ENCODE measurements at regions not wholly inside any gene's neighbourhood (a gene's known extent, or its start where the extent isn't known, plus 50 kb on each side); places are given as distances from the start of the nearest gene placed in this dataset.
"Not testable (repeated sequence)": the region's sequence is repeated elsewhere in the genome, so short reads cannot be mapped to it uniquely, and the experiment has no call there.

DNA sequence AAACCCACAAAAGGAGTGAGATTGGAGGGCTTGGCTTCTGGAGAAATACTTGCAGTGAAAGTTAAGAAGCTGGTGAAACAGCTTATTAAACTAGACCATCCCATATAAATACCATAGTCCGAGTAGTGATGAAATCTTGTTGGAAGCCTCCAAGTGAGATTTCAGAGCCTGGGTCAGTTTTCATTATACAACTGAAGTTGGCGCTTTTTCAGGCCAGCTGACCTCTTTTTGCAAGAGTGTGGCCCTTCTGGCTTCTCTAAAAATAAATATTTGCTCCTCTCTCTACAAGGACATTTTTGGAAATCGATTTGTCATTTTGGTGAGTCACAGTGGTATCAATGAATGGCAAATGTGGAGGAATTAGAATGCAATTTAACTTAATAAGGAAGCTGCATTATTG, 51.2 kb upstream of the THRB start:
- DNase-seq = no peak

DNA sequence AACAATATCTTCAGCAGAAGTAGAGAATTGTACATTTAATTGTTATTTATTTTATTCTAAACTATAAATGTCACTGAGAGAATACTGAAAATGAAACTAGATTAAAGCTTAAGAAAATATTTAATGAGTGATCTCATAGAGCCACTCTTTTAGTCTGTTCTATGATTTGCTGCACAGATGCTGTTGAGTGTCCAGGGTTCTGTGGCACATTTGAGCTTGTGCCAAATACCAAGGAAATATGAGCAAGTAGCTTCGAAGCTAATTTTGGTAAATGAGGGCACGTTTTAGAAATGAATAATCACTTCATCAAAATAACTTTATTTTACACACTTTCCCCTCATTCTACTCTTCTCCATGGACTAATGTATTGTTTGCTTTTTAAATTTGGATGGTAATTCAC, 53.6 kb upstream of the THRB start:
- DNase-seq = no peak

DNA sequence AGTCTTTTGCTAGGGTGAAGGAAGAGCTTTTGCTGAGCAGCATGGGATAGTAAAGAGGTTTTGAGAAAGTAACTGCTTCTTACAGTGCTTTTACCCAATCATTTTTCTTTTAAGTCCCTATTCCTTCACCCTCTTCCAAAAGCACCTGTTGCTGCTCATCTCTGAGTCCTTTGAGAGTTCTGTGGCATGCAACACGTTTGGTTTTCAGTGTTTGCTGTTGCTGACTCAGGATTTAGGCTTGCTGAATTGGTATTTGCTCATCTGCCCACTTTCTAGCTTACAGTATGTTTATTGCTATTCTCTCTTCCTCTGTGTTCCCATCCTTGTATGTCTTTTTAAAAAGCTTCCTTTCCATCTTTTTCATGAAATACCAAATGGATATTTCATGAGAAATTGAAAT, 55.9 kb upstream of the THRB start:
- DNase-seq = no peak

DNA sequence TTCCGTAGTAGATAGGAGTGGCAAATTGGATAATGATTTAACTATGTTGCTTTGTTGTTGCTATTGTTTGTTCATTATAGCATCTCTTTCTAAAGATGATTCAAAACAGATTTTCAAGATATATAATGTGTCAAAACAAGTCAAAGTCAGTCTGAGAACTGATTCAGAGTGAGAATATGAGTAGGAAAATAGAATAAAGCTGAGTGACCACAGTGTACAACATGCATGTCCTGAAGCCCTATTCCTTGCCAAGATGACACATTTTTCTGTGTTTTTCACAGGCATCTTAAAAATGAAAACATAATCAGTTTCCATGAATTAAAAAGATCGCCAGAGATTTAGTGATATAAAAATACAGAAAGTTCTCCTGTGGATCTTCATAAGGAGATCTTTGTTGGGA, 57.0 kb upstream of the THRB start:
- DNase-seq = no peak

DNA sequence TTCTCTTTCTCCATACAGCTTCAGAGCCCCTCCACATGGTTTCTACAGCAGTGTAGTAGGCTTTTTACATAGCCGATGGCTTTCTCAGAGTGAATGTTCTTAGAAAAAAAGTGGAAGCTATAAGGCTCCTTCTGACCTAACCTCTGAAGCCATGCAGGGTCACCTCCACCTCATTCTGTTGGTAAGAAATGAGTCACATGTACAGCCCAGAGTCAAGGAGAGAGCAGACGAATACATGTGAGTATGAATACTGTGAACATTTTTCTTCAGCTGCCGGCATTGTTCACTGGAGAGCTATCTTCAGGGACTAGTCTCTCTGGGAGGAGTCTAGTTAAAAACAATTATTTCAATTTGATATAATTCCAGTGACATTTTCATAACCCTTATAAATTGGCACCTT, 68.2 kb upstream of the THRB start:
- no peak for DNase-seq

DNA sequence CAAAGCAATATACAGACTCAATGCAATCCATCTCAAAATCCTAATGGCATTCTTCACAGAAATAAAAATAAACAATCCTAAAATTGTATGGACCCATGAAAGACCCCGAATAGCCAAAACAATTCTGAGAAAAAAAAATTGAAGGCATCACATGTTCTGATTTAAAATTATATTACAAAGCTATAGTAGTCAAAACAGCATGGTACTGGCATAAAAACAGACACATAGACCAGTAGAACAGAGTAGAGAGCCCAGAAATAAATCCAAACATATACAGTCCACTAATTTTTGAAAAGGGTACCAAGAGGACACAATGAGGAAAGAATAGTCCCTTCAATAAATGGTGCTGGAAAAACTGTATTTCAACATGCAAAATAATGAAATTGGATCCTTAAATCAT, 70.4 kb upstream of the THRB start:
- DNase-seq = no peak

DNA sequence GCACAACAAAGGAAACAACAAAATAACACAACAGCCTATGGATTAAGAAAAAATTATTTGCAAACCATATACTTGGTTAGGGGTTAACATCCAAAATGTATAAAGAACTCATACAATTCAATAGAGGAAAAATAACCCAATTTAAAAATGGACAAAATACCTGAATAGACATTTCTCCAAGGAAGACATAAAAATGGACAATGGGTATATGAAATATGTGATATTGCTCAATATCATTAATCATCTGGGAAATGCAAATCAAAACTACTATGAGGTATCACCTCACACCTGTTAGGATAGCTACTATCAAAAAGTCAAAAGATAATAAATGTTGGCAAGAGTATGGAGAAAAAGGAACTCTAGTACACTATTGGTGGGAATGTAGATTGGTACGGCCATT, 71.0 kb upstream of the THRB start:
- DNase-seq = no peak

DNA sequence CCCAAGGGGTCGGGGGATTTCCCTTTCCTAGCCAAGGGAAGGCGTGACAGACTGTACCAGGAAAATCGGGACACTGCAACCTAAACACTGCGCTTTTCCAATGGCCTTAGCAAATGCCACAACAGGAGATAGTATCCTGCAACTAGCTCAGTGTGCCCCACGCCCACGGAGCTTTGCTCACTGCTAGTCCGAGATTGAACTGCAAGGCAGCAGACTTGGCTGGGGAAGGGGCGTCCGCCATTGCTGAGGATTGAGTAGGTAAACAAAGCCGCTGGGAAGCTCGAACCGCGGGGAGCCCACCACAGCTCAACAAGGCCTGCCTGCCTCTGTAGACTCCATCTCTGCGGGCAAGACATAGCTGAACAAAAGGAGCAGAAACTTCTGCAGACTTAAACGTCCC, 72.3 kb upstream of the THRB start:
- no peak for DNase-seq

DNA sequence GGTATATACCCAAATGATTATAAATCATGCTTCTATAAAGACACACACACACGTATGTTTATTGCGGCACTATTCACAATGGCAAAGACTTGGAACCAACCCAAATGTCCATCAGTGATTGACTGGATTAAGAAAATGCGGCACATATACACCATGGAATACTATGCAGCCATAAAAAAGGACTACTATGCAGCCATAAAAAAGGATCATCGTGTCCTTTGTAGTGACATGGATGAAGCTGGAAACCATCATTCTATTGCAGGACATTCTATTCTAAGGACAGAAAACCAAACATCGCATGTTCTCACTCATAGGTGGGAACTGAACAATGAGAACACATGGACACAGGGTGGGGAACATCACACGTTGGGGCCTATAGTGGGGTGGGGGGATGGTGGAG, 77.8 kb upstream of the THRB start:
- DNase-seq = not testable (repeated sequence)

DNA sequence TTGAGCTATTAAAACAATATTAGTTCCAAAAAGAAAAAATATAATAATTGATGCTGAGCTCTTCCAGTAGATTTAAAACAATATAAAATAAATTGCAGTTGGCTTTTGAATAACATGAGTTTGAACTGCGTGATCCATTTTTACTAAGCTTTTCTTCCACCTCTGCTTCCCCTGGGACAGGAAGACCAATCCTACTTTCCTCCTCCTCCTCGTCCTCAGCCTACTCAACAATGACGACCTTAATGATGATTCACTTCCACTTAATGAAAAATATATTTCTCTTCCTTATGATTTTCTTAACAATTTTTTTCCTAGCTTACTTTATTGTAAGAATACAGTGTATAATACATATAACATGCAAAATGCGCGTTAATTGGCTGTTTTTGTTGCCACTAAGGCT, 78.9 kb upstream of the THRB start:
- no peak for DNase-seq

DNA sequence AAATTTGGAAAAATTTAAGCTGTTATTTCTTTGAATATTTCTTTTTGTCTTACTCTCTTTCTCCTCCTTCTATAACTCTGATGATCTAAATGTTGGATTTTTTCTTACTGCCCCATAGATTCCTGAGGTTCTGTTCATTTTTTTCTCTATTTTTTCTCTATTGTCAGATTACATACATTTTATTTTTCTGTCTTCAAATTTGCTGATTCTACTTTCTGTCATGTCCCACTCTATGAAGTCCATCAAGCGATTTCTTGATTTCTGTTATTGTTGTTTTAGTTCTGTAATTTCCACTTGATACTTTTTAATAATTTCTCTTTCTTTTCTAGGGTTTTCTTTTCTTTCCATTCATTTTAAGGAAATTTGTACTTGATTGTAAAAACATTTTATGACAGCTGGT, 83.7 kb upstream of the THRB start:
- DNase-seq = no peak

DNA sequence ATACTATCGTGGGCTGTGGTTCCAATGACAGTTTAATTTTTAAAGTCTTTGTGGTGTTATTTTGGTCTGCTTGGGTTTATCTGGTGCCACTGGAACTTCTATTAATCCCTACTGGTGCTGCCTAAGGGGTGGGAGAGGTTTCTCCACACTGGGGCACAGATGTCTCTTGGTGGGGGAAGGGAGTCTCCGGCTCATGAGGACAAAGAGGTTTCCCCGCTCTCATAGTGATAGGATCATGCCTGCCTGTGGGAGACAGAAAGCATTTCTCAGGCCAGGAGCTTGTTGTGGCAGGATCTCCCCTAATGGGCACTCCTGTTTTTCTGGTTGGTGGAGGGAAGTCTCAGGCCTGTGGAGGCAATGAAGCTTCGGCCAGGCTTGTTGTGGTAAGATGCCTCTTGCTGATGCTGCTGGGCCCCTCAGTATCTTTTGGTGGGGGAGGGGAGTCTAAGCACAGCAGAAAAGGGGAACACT, 84.3 kb upstream of the THRB start:
- DNase-seq = no peak

DNA sequence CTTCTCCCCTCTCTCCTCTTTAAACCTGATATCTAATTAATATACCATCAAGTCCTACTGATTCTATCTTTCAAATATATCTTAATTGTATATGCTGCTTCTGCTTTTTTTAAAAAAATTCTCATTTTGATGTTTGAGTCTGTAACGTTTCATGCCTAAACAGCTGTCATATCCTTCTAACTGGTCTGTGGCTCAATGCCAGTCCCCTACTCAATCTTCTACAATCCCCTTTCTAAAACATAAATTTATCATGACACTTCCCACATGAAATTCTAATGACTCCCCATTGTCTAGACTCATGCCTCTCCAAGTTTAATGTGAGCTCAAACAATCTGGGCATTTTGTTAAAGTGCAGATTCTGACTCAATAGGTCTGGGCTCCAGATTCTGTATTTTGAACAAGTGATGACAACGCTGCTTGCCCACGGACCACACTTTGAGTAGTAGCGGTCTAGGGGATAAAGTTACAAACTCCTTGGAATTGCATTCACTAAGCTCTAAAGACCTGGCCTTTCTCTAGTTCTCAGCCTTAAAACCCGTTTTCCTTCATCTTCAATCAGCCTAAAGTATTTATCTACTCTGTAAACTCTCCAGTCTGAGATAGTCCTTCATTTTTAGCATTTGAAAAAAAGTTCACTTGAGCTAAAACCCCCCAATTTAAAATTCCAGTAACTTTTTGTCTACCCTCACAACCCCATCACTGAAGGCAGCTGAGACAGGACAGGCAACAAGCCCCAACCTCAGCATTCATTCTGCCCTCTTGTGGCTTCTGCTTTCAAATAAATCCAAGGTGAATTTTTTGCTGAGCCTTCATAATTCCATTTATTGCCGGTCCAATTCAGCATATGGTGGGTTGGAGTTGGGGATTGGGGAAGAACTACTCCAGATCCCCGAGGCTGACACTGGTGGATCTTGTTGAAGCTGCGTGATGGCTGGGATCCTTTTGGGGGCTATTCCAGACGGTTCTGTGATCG, 88.1 kb upstream of the THRB start:
- DNase-seq = no peak

DNA sequence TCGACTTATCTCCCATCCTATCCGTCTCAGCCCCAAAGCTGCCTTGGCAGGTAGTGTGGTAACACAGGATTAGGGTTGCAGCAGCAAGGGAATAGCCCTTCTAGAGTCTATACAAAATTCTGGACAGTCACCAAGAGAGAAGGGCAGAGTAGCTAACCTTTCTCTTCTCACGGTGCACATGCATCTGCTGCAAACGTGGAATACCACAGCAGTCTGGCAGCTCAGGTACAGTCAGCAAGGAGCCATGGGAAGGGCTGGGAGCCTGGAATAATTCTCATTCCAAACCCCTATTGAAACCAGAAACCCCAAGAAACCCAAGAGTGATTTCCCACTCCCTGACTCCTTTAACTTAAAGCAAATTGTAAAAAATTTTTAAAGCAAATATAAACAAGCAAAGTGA, 92.3 kb upstream of the THRB start:
- DNase-seq = no peak

DNA sequence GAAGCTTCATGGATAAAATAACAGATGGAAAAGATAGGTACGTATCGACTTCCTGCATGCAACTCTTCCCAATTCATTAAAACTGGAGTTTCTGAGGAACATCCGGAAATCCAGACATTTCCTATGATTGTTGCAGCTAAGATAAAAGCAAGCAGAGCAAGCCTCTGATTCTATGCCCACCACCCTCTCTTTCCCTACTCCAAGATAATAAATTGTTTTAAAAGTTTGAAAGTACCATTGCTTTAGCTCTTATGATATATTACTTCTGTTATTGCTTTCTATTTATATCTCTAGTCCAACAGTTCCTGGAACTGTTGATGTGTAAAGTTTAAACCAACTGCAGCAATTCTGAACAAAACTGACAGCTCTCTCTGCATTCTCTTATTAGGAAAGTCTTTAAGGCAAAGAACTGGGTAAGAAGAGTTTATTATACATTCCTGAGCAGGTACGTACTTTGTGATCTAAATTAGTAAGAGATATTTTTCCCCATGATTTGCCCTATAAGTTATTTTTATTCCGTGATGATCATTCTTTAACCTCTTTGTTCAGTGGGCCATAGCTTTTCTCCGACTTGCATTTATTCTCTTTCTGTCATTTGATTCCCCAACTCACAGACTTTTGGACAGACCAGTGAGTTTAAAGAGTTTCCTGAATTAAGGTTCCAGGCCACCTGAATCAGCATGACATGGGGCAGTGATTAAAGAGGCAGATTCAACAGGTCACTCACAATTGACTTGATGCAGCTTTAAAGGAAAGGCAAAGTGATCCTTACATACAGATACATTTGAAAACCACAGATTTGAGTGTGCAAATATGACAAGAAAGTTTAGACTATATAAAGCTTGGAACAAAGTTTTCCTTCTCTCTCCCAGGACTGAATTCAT, 94.2 kb upstream of the THRB start:
- no peak for DNase-seq

DNA sequence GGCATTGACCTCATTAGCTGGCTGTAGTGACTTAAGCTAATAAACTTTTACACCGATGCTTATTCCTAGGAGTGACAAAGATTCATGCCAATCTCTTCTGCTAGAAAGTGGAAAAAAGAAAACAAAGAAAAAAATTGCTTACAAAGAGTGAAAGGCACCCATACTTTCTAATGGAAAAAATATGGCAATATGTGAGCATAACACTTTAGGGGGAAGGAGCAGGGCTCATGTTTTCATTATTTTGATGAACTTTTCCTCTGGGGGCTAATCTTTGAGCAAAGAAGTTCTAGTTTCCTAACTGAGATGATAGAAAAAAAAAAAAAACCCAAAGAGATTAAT, 94.8 kb upstream of the THRB start:
- no peak for DNase-seq

DNA sequence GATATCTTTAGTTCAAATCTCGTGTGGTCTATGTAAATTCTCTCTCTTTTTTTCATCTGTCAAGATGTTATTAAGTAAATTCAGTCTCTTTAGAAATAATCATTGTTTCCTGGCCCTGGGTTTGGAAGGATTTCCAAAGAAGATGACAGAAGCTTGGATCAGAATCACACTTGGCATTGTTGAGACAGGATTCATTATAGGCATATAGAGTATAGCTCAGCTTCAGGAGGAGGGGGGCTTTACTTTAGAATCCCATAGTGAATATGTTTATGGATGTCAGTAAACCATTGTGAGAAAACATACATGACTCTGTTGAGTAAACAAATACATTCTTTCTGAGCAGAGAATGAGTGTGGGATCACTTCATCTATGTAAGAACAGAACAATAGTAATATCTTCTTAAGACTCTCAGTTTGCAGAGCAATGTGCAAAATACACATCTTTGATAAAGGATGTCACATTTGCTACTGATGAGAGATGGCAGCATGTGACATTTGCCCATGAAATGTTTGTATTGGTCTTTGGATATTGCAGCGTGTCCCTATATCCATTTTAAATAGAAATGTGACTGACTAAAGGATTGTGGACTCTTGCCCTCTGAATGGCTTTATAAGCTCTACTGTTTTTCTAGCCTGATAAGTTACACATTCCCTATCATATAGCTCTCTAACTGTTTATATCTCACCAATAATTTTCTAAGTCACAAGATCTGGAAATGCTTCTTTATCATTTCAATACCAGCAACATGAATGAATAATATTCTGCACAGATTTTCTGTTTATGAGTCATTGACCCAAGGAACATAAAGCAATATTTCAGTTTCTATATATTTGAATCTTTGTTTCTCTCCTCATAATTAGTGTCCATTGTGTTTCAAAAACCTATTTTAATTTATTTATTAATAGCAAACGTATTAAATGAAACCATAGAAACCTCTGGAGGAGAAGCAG, 95.6 kb upstream of the THRB start:
- no peak for DNase-seq

DNA sequence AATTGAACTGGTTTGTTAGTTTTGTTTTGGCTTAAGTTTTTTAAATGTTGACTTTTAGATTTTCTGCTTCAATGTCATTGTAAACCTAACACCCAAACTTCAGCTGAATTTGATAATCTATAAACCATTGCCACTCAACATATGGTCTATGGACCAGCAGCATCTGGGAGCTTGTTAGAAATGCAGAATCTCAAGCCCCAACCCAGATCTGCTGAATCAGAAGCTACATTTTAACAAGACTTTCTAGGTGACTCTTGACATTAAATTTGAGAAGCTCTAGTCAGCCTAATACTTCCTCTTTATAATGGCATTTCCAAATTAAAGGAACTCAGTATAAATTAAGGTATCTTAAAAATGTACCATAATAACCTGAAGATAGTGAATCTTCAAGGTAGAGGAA, 96.5 kb upstream of the THRB start:
- DNase-seq = no peak

DNA sequence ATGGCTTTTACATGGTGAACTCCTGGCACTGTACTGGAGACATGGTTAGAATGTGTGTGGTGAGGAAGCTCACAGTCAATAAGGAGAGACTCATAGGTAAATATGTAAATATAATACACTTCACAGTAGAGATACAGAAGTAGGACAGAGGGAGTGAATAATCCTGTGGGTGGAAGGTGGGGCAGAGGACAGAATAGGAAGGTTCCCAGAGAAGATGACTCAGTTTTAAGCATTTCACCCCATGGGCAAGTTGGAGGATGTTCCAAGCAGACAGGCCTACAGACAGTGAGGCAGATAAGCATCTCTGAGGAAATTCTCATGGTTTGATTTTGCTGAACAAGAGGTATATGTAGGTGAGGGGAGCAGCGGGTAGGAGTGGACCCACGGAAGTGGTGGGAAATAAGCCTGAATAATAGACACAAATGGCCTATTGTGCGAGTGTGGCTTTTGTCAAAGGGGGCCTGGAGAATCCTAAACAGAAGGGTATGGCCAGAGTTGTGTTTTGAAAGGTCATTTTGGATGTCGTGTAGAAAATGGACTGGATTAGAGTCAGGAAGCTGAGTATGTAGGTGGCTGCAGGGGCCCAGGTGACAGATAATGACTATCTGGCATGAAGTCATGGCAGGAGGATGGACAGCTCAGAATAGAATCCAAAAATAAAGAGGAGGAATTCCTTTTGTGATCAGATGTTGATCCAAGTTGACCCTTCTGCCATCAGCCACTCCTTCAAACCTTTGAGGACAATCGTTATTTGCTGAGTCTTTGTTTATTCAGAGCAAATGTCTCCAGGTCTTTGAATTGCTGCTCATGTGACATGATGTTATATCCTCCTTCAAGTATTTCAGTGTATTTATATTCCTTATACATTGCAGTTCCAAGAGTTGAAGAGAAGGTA, 97.3 kb upstream of the THRB start:
- no peak for DNase-seq

DNA sequence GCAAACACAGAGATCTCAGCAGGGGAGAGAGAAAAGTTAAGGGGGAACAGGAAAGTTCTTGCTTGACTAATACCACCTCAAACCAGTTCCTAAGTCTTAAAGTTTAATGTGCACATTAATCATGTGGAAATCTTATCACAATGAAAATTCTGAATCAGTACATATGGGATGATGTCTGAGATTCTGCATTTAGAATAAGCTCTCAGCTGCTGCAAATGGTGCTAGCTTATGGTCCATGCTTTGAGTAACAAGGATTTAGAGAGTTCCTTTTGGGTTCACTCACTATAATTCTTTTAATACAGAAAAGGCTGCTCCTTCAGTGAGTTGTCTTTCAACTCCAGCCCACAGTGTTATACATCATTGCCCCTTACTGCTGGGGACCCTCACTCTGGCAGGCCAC, 99.5 kb upstream of the THRB start:
- DNase-seq = no peak

DNA sequence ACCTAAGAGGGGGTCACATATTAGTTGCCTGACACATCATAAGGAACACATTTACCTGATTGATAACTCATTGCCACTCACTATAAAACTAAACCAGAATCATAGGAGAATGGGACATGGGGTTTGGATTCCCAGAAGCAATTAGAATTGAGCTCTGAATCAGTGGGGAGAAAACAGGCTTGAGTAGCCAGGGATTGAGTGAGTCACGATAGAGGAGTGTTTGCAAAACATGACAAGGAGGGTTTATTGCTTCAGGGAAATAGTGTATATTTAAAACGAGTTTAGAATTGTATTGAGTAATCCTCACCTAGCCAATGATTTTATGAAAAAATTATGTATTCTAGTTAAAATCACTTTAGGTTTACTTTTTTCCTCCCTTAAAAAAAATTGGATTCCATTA, 101.1 kb upstream of the THRB start:
- no peak for DNase-seq

DNA sequence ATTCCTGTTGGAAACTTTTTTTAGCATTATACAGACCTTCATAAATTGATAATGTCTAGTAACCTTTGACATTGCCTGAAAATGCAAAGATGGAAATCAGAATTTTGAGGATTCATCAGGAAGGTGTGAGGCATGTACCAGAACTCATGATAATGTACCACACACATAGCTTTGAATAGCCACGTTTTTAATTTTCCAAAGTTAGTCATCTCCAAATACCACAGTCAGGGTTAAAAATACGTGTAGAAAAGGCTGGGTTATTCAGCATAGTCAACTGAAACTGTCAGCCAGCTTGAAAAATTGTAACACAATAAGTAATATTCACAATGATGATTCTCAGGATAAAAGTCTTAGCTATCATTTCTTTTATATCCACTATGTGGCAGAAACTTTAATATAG, 102.0 kb upstream of the THRB start:
- DNase-seq = no peak

Measured in inflammatory macrophage treated with lipopolysaccharide for 4 hours (primary cell).